ENCODE measurements at regions not wholly inside any gene's neighbourhood (a gene's known extent, or its start where the extent isn't known, plus 50 kb on each side); places are given as distances from the start of the nearest gene placed in this dataset.

DNA sequence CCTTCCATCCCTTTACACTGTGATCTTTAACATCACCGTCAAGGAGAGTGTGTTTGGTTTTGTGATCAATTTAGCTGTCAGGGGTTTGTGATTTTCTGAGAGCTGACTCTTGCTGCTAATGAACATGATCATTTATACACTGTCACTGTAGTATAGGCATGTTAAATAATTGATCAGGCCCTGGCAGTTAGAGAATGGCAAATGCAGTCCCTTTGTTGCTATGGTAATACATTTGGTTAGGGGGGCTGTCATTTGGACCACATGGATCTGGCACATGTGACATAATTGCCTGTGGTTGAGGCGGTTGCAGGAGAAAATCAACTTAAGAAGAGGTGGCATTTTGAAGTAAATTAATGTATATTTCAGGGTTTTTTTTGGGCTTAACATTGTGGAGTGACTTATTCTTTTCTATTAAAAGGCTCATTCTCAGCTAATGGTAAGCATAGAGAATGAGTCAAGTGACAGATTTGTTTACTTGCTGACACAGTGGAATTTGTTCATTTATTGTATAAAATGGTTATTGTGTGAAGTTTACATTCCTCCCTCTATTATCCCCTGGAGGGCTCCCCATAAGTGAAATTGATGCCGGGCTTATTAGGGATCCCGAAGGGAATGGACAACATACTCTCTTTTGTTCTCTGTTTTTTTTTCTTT, 114.0 kb downstream of the FHIP1A start:
- ChIA-PET CTCF (interaction anchor here (0.6 kb wide), 1 partner anchor 119 kb away, joined by 3 read pairs; no protein-coding TSS in a partner anchor), POLR2A (no interaction called here), RAD21 (ENCODE audit: unreplicated experiment) (no interaction called here), SMC1A (ENCODE audit: uncharacterized antibody, unreplicated experiment) (no interaction called here)
- no peaks in the 10 kb centered on the region for H3K27me3 ChIP-seq (replicated peaks in 1 of 2; ENCODE audit: control insufficient read depth in 2 of 2, insufficient read depth in 2 of 2, low read length in 1 of 2)
- in situ Hi-C loops (cut with MboI), result no loop called here
- ATAC-seq, result no peak
- no peak overlapping the region for H3K4me3 ChIP-seq
- no peak overlapping the region for H3K27ac ChIP-seq (ENCODE audit: control insufficient read depth, insufficient read depth)
- DNase-seq (ENCODE audit: low read depth, low spot score), result no peak
- no peak overlapping the region for H3K4me2 ChIP-seq (ENCODE audit: control insufficient read depth, insufficient read depth)
- no TSS peak for BruUV-seq (replicated peaks)
- H3K9me3 ChIP-seq (replicated peaks; ENCODE audit: control insufficient read depth, insufficient read depth, low read length), result no peaks in the 10 kb centered on the region
- no peak for FAIRE-seq
- H2AFZ ChIP-seq (ENCODE audit: control insufficient read depth, low read depth, low read length), result no peak overlapping the region
- H3K79me2 ChIP-seq (ENCODE audit: control insufficient read depth, insufficient read depth, low read length), result no peaks in the 10 kb centered on the region
- 52% methylated on average over 4 of the region's 4 CpGs for WGBS (ENCODE audit: insufficient coverage, insufficient replicate concordance, low lambda C conversion rate, missing lambda C conversion rate)
- H4K20me1 ChIP-seq (ENCODE audit: control insufficient read depth, insufficient read depth), result no peaks in the 10 kb centered on the region
- no peaks in the 10 kb centered on the region for H3K36me3 ChIP-seq (ENCODE audit: control insufficient read depth in 2 of 2, insufficient read depth in 2 of 2, low read length in 1 of 2)
- TF ChIP-seq TCF3 (IDR thresholded peaks at IDR 0.05; ENCODE audit: borderline replicate concordance, insufficient read depth, low read depth, low read length) (no peak), IKZF1 (conservative IDR thresholded peaks at IDR 0.05) (no peak), MEF2A (IDR thresholded peaks at IDR 0.05; ENCODE audit: insufficient read depth, low read depth, low read length) (no peak), SREBF2 (IDR thresholded peaks at IDR 0.05; ENCODE audit: low read length) (no peak), NFIC (IDR thresholded peaks at IDR 0.05; ENCODE audit: low read depth, low read length) (no peak), PAX5 (IDR thresholded peaks at IDR 0.05; ENCODE audit: borderline replicate concordance, low read depth, low read length) (no peak), POLR2AphosphoS2 (IDR thresholded peaks at IDR 0.05; ENCODE audit: low read depth, low read length) (no peak), STAT3 (IDR thresholded peaks at IDR 0.05; ENCODE audit: low read depth, low read length) (no peak), TCF7 (IDR thresholded peaks at IDR 0.05; ENCODE audit: borderline replicate concordance) (no peak), MEF2B (IDR thresholded peaks at IDR 0.05; ENCODE audit: partially characterized antibody, poor library complexity, severe bottlenecking) (no peak)
- TF ChIP-seq, protein P1, sequence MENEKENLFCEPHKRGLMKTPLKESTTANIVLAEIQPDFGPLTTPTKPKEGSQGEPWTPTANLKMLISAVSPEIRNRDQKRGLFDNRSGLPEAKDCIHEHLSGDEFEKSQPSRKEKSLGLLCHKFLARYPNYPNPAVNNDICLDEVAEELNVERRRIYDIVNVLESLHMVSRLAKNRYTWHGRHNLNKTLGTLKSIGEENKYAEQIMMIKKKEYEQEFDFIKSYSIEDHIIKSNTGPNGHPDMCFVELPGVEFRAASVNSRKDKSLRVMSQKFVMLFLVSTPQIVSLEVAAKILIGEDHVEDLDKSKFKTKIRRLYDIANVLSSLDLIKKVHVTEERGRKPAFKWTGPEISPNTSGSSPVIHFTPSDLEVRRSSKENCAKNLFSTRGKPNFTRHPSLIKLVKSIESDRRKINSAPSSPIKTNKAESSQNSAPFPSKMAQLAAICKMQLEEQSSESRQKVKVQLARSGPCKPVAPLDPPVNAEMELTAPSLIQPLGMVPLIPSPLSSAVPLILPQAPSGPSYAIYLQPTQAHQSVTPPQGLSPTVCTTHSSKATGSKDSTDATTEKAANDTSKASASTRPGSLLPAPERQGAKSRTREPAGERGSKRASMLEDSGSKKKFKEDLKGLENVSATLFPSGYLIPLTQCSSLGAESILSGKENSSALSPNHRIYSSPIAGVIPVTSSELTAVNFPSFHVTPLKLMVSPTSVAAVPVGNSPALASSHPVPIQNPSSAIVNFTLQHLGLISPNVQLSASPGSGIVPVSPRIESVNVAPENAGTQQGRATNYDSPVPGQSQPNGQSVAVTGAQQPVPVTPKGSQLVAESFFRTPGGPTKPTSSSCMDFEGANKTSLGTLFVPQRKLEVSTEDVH (IDR thresholded peaks at IDR 0.05; ENCODE audit: low read depth, partially characterized antibody), result no peak
- TF ChIP-seq, protein P2, sequence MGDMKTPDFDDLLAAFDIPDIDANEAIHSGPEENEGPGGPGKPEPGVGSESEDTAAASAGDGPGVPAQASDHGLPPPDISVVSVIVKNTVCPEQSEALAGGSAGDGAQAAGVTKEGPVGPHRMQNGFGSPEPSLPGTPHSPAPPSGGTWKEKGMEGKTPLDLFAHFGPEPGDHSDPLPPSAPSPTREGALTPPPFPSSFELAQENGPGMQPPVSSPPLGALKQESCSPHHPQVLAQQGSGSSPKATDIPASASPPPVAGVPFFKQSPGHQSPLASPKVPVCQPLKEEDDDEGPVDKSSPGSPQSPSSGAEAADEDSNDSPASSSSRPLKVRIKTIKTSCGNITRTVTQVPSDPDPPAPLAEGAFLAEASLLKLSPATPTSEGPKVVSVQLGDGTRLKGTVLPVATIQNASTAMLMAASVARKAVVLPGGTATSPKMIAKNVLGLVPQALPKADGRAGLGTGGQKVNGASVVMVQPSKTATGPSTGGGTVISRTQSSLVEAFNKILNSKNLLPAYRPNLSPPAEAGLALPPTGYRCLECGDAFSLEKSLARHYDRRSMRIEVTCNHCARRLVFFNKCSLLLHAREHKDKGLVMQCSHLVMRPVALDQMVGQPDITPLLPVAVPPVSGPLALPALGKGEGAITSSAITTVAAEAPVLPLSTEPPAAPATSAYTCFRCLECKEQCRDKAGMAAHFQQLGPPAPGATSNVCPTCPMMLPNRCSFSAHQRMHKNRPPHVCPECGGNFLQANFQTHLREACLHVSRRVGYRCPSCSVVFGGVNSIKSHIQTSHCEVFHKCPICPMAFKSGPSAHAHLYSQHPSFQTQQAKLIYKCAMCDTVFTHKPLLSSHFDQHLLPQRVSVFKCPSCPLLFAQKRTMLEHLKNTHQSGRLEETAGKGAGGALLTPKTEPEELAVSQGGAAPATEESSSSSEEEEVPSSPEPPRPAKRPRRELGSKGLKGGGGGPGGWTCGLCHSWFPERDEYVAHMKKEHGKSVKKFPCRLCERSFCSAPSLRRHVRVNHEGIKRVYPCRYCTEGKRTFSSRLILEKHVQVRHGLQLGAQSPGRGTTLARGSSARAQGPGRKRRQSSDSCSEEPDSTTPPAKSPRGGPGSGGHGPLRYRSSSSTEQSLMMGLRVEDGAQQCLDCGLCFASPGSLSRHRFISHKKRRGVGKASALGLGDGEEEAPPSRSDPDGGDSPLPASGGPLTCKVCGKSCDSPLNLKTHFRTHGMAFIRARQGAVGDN (IDR thresholded peaks at IDR 0.05), result no peak
- H3K4me1 ChIP-seq (ENCODE audit: control insufficient read depth, insufficient read depth, low read length), result no peaks in the 10 kb centered on the region
- intact Hi-C loops (cut with micrococcal nuclease; ENCODE audit: unreplicated experiment), result no loop called here
- H3K9ac ChIP-seq (ENCODE audit: control insufficient read depth, insufficient read depth, low read length), result no peak overlapping the region
